Ovary (tissue), 3 donors: ENCODE measurements at regions not wholly inside any gene's neighbourhood (a gene's known extent, or its start where the extent isn't known, plus 50 kb on each side); places are given as distances from the start of the nearest gene placed in this dataset.

Experiments
- EP300 ChIP-seq: sonication (generic); formaldehyde crosslinking; IDR thresholded peaks from one replicate; pipeline ENCODE4 v1.6.1; 2017; ENCODE audit warnings: antibody characterized with exemption
- POLR2A ChIP-seq: fragments of 450-650 bp; IDR thresholded peaks from one replicate; pipeline ENCODE4 v1.6.1; 2017; ENCODE audit warnings: antibody characterized with exemption, mild to moderate bottlenecking, moderate library complexity
- TF ChIP-seq, protein P1 (sequence below), 3 donors: fragments of 450-650 bp in 2 of 3; fragments of 200-600 bp in 1 of 3; IDR thresholded peaks; one replicate each; pipeline versions ENCODE4 v1.5.1 to v1.8.0; 2016 to 2022; ENCODE audit warnings: antibody characterized with exemption in 3 of 3, mild to moderate bottlenecking in 1 of 3
- donor health status: DM: no; HTN: no; CAD: no.

DNA sequence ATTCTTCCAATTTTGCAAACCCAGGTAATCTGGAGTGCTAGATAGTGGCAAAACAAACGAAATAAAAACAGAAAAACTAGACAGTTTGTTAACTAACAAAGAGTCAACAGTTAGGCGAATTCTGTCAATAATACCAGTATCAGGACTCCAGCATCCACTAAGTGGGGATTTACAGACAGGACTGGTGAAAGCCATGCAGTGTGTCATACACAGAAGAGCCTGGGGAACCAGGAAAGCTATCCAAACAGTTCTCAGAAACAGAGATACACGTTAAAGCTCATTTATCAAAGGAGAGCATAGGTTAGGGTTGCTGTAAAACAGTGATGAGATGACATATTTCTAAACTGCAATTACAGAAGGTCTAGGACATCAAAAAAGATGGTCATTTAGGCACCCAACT, 203.7 kb upstream of the KIF2B start:
- TF ChIP-seq, protein P1, sequence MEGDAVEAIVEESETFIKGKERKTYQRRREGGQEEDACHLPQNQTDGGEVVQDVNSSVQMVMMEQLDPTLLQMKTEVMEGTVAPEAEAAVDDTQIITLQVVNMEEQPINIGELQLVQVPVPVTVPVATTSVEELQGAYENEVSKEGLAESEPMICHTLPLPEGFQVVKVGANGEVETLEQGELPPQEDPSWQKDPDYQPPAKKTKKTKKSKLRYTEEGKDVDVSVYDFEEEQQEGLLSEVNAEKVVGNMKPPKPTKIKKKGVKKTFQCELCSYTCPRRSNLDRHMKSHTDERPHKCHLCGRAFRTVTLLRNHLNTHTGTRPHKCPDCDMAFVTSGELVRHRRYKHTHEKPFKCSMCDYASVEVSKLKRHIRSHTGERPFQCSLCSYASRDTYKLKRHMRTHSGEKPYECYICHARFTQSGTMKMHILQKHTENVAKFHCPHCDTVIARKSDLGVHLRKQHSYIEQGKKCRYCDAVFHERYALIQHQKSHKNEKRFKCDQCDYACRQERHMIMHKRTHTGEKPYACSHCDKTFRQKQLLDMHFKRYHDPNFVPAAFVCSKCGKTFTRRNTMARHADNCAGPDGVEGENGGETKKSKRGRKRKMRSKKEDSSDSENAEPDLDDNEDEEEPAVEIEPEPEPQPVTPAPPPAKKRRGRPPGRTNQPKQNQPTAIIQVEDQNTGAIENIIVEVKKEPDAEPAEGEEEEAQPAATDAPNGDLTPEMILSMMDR (IDR thresholded peaks at IDR 0.05): no peak
- TF ChIP-seq POLR2A (no peak), EP300 (no peak)
